ENCODE measurements at regions not wholly inside any gene's neighbourhood (a gene's known extent, or its start where the extent isn't known, plus 50 kb on each side); places are given as distances from the start of the nearest gene placed in this dataset.

- TF ChIP-seq ZNF317 (CRISPR knock-in tag; IDR thresholded peaks at IDR 0.05; ENCODE audit: borderline replicate concordance, low read depth): no peak
- TF ChIP-seq, protein P1, sequence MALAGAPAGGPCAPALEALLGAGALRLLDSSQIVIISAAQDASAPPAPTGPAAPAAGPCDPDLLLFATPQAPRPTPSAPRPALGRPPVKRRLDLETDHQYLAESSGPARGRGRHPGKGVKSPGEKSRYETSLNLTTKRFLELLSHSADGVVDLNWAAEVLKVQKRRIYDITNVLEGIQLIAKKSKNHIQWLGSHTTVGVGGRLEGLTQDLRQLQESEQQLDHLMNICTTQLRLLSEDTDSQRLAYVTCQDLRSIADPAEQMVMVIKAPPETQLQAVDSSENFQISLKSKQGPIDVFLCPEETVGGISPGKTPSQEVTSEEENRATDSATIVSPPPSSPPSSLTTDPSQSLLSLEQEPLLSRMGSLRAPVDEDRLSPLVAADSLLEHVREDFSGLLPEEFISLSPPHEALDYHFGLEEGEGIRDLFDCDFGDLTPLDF (CRISPR knock-in tag; IDR thresholded peaks at IDR 0.05): no peak
- TF ChIP-seq ZNF219 (CRISPR knock-in tag; IDR thresholded peaks at IDR 0.05; ENCODE audit: borderline replicate concordance): no peak
- TF ChIP-seq, protein P2, sequence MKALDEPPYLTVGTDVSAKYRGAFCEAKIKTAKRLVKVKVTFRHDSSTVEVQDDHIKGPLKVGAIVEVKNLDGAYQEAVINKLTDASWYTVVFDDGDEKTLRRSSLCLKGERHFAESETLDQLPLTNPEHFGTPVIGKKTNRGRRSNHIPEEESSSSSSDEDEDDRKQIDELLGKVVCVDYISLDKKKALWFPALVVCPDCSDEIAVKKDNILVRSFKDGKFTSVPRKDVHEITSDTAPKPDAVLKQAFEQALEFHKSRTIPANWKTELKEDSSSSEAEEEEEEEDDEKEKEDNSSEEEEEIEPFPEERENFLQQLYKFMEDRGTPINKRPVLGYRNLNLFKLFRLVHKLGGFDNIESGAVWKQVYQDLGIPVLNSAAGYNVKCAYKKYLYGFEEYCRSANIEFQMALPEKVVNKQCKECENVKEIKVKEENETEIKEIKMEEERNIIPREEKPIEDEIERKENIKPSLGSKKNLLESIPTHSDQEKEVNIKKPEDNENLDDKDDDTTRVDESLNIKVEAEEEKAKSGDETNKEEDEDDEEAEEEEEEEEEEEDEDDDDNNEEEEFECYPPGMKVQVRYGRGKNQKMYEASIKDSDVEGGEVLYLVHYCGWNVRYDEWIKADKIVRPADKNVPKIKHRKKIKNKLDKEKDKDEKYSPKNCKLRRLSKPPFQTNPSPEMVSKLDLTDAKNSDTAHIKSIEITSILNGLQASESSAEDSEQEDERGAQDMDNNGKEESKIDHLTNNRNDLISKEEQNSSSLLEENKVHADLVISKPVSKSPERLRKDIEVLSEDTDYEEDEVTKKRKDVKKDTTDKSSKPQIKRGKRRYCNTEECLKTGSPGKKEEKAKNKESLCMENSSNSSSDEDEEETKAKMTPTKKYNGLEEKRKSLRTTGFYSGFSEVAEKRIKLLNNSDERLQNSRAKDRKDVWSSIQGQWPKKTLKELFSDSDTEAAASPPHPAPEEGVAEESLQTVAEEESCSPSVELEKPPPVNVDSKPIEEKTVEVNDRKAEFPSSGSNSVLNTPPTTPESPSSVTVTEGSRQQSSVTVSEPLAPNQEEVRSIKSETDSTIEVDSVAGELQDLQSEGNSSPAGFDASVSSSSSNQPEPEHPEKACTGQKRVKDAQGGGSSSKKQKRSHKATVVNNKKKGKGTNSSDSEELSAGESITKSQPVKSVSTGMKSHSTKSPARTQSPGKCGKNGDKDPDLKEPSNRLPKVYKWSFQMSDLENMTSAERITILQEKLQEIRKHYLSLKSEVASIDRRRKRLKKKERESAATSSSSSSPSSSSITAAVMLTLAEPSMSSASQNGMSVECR (CRISPR knock-in tag; IDR thresholded peaks at IDR 0.05; ENCODE audit: borderline replicate concordance): no peak
- no peak for TF ChIP-seq ZNF232 (CRISPR knock-in tag; IDR thresholded peaks at IDR 0.05)
- no peak for TF ChIP-seq ZNF138 (CRISPR knock-in tag; conservative IDR thresholded peaks at IDR 0.05)
- TF ChIP-seq CREB1 (CRISPR knock-in tag; IDR thresholded peaks at IDR 0.05): no peak
Observed at GRCh38 chr20:6632187-6632586, 135.3 kb upstream of the BMP2 start (continued).

- Mint-ChIP-seq H3K9me3 (peaks cover 7% of the 10 kb centered on the region), H3K36me3 (no peaks in the 10 kb centered on the region), H3K27me3 (ENCODE audit: low read depth) (no peaks in the 10 kb centered on the region), H3K4me1 (no peaks in the 10 kb centered on the region), H3K4me3 (no peak overlapping the region), H3K27ac (no peak overlapping the region)
- DNase-seq (ENCODE audit: low spot score) (no peak), ATAC-seq (no peak)
- ChIA-PET CTCF (interaction anchor here (2.3 kb wide), 1 partner anchor 48 kb away, joined by 5 read pairs; no protein-coding TSS in a partner anchor), POLR2A (no interaction called here)
- TF ChIP-seq TEAD1 (CRISPR knock-in tag; IDR thresholded peaks at IDR 0.05): no peak
Observed at GRCh38 chr20:6630514-6630913, 137.0 kb upstream of the BMP2 start.

- H3K9me3 Mint-ChIP-seq: peaks cover 7% of the 10 kb centered on the region
- TF ChIP-seq ESRRA (CRISPR knock-in tag; IDR thresholded peaks at IDR 0.05; ENCODE audit: borderline replicate concordance) (no peak), ZNF121 (CRISPR knock-in tag; IDR thresholded peaks at IDR 0.05) (no peak), GTF2I (CRISPR knock-in tag; conservative IDR thresholded peaks at IDR 0.05) (no peak), STAT6 (CRISPR knock-in tag; conservative IDR thresholded peaks at IDR 0.05; ENCODE audit: low read depth) (no peak), TP53 (CRISPR knock-in tag; IDR thresholded peaks at IDR 0.05) (no peak), ZNF512 (CRISPR knock-in tag; IDR thresholded peaks at IDR 0.05; ENCODE audit: borderline replicate concordance) (no peak), NR1H2 (CRISPR knock-in tag; IDR thresholded peaks at IDR 0.05) (no peak), MLX (CRISPR knock-in tag; IDR thresholded peaks at IDR 0.05) (no peak), ZNF423 (CRISPR knock-in tag; IDR thresholded peaks at IDR 0.05) (no peak)
- TF ChIP-seq, protein P3, sequence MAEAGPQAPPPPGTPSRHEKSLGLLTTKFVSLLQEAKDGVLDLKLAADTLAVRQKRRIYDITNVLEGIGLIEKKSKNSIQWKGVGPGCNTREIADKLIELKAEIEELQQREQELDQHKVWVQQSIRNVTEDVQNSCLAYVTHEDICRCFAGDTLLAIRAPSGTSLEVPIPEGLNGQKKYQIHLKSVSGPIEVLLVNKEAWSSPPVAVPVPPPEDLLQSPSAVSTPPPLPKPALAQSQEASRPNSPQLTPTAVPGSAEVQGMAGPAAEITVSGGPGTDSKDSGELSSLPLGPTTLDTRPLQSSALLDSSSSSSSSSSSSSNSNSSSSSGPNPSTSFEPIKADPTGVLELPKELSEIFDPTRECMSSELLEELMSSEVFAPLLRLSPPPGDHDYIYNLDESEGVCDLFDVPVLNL (CRISPR knock-in tag; IDR thresholded peaks at IDR 0.05; ENCODE audit: borderline replicate concordance, low read depth): no peak
- TF ChIP-seq, protein P4, sequence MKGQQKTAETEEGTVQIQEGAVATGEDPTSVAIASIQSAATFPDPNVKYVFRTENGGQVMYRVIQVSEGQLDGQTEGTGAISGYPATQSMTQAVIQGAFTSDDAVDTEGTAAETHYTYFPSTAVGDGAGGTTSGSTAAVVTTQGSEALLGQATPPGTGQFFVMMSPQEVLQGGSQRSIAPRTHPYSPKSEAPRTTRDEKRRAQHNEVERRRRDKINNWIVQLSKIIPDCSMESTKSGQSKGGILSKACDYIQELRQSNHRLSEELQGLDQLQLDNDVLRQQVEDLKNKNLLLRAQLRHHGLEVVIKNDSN (CRISPR knock-in tag; IDR thresholded peaks at IDR 0.05): no peak
- DNase-seq (ENCODE audit: low spot score) (no peak), ATAC-seq (no peak)
- peaks cover 3% of the 10 kb centered on the region; the same call in 1 of the 2 replicates for H3K4me1 Mint-ChIP-seq
- POLR2A ChIA-PET: no interaction called here
- CTCF ChIA-PET: interaction anchor here (2.3 kb wide), 1 partner anchor 47 kb away, joined by 5 read pairs; no protein-coding TSS in a partner anchor
- H3K36me3 Mint-ChIP-seq: no peaks in the 10 kb centered on the region
- no peak overlapping the region for H3K27ac Mint-ChIP-seq
- no peaks in the 10 kb centered on the region for H3K27me3 Mint-ChIP-seq (ENCODE audit: low read depth)
- H3K4me3 Mint-ChIP-seq: no peak overlapping the region
Observed at GRCh38 chr20:6629564-6629963, 137.9 kb upstream of the BMP2 start.
